ENCODE measurements at regions not wholly inside any gene's neighbourhood (a gene's known extent, or its start where the extent isn't known, plus 50 kb on each side); places are given as distances from the start of the nearest gene placed in this dataset.
"Not testable (repeated sequence)": the region's sequence is repeated elsewhere in the genome, so short reads cannot be mapped to it uniquely, and the experiment has no call there.

DNA sequence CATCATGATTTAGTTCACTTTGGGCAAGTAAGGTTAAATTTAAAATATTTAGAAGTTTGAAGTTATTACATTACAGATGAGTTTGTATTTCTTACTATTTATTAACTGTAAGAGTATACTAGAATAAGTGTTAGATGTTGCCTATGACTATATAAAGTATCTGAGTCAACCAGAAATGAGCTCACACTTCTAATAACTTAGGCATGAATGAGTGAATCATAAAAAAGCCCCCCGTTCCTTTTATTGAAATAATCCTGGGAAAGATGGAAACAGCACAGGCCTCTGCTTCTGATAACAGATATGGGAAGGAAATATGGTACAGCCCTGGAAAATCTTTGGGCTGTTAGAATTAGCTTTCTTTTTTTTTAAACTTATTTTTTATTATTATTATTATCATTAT, 66.6 kb upstream of the TGFBR2 start:
- H3K27ac Mint-ChIP-seq, result no peak overlapping the region
- H3K9me3 Mint-ChIP-seq, result peaks cover 7% of the 10 kb centered on the region
- ATAC-seq (no peak), DNase-seq (no peak)
- peaks cover 22% of the 10 kb centered on the region for H3K4me1 Mint-ChIP-seq
- H3K4me3 Mint-ChIP-seq, result no peak overlapping the region
- H3K36me3 Mint-ChIP-seq (ENCODE audit: low read depth), result no peaks in the 10 kb centered on the region
- no peaks in the 10 kb centered on the region for H3K27me3 Mint-ChIP-seq

- not testable (repeated sequence) for H3K27me3 Mint-ChIP-seq; H3K36me3 Mint-ChIP-seq (ENCODE audit: low read depth); H3K9me3 Mint-ChIP-seq; H3K4me3 Mint-ChIP-seq; ATAC-seq; DNase-seq; H3K27ac Mint-ChIP-seq
- H3K4me1 Mint-ChIP-seq, result peaks cover 33% of the 10 kb centered on the region
Measured at GRCh38 chr3:30541156-30541555, 65.2 kb upstream of the TGFBR2 start.

- Mint-ChIP-seq H3K36me3 (ENCODE audit: low read depth) (no peaks in the 10 kb centered on the region), H3K27me3 (no peaks in the 10 kb centered on the region), H3K27ac (no peak overlapping the region), H3K9me3 (peaks cover 10% of the 10 kb centered on the region), H3K4me1 (peaks cover 37% of the 10 kb centered on the region), H3K4me3 (no peak overlapping the region)
- DNase-seq, result no peak
- no peak for ATAC-seq
Measured at GRCh38 chr3:30542897-30543296, 63.5 kb upstream of the TGFBR2 start.

GRCh38 chr3:30544812-30545211, 61.6 kb upstream of the TGFBR2 start:
- ATAC-seq (peak; percentile 77), DNase-seq (peak; percentile 9)
- H3K27me3 Mint-ChIP-seq, result no peaks in the 10 kb centered on the region
- no peak overlapping the region for H3K4me3 Mint-ChIP-seq
- H3K9me3 Mint-ChIP-seq, result peaks cover 11% of the 10 kb centered on the region
- peak overlapping the region; percentile 52 for H3K27ac Mint-ChIP-seq
- no peaks in the 10 kb centered on the region for H3K36me3 Mint-ChIP-seq (ENCODE audit: low read depth)
- H3K4me1 Mint-ChIP-seq, result peaks cover 21% of the 10 kb centered on the region

GRCh38 chr3:30546934-30547333, 59.5 kb upstream of the TGFBR2 start:
- Mint-ChIP-seq H3K4me1 (peaks cover 32% of the 10 kb centered on the region), H3K27ac (no peak overlapping the region)

DNA sequence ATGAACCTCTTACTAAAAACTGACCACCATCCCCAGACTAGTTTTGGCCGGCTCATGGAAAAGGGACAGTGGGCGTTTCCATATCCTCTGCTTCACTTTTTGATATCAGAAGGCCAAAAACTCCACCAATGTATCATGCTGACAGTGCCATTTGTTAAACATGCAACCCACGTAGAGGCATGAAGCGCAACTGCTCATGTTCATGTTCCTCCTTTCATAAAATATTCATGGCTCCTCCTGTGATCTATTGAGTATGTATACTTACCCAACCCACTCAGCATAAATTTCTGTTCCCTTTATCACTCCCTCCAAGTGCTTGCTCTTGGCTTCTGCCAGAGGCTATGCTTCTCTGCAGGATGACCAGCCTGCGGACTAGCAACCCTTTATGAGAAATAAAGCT, 58.7 kb upstream of the TGFBR2 start:
- no peaks in the 10 kb centered on the region for H3K36me3 Mint-ChIP-seq (ENCODE audit: low read depth)
- ATAC-seq (no peak), DNase-seq (no peak)
- peaks cover 11% of the 10 kb centered on the region for H3K9me3 Mint-ChIP-seq
- H3K4me3 Mint-ChIP-seq, result no peak overlapping the region
- peaks cover 40% of the 10 kb centered on the region for H3K4me1 Mint-ChIP-seq
- no peaks in the 10 kb centered on the region for H3K27me3 Mint-ChIP-seq
- H3K27ac Mint-ChIP-seq, result no peak overlapping the region

More at GRCh38 chr3:30546934-30547333, 59.5 kb upstream of the TGFBR2 start:
- no peaks in the 10 kb centered on the region for H3K27me3 Mint-ChIP-seq
- H3K4me3 Mint-ChIP-seq, result no peak overlapping the region
- H3K36me3 Mint-ChIP-seq (ENCODE audit: low read depth), result no peaks in the 10 kb centered on the region
- ATAC-seq (no peak), DNase-seq (no peak)
- peaks cover 11% of the 10 kb centered on the region for H3K9me3 Mint-ChIP-seq

DNA sequence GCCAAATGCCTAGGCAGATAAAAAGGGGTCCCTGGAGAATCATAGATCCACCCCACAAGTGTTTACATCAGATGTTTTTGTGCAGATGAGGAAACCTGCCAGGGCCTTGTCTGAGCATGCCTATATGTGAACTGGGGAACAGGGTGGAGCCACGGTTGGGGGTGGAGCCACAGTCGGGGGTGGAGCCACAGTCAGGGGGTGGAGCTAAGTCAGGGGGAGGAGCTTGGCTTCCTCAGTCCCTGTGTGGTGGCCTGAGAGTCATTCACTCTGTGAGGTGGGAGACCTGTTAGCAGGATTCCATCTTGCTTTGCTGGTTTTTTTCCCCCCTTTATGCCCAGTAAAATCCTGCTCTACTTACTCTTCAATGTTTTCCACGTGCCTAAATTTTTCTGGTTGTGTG, 57.8 kb upstream of the TGFBR2 start:
- DNase-seq (peak; percentile 44), ATAC-seq (peak; percentile 38)
- Mint-ChIP-seq H3K4me1 (peaks cover 44% of the 10 kb centered on the region), H3K36me3 (ENCODE audit: low read depth) (no peaks in the 10 kb centered on the region), H3K4me3 (no peak overlapping the region), H3K9me3 (peaks cover 7% of the 10 kb centered on the region), H3K27ac (no peak overlapping the region), H3K27me3 (no peaks in the 10 kb centered on the region)

- no peak overlapping the region for H3K4me3 Mint-ChIP-seq
- H3K9me3 Mint-ChIP-seq, result peaks cover 4% of the 10 kb centered on the region
- H3K4me1 Mint-ChIP-seq, result peaks cover 51% of the 10 kb centered on the region
- ATAC-seq (no peak), DNase-seq (no peak)
- H3K27ac Mint-ChIP-seq, result no peak overlapping the region
- no peaks in the 10 kb centered on the region for H3K27me3 Mint-ChIP-seq
- H3K36me3 Mint-ChIP-seq (ENCODE audit: low read depth), result no peaks in the 10 kb centered on the region
Measured at GRCh38 chr3:30549600-30549999, 56.8 kb upstream of the TGFBR2 start.

DNA sequence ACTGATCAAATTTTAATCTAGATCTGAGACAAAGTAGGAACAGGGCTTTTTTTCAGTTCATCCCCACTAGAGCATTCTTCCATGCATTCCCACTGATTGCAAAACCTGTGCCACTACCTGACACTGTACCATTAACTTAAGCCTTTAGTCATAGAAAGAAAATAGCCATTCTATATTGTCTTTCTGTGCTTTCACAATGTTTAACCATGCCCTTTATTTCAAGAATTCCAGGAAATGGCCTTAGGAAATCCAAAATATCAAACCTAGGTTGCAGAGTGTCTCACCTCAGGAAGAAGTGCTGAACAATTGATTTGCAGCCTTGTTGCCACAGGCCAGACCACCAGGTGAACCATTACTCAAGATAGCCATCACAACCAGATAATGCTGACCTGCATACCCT, 56.2 kb upstream of the TGFBR2 start:
- H3K4me3 Mint-ChIP-seq, result no peak overlapping the region
- H3K27ac Mint-ChIP-seq, result no peak overlapping the region
- H3K27me3 Mint-ChIP-seq, result no peaks in the 10 kb centered on the region
- no peak for DNase-seq
- peaks cover 44% of the 10 kb centered on the region for H3K4me1 Mint-ChIP-seq
- H3K9me3 Mint-ChIP-seq, result peaks cover 4% of the 10 kb centered on the region
- ATAC-seq, result no peak
- no peaks in the 10 kb centered on the region for H3K36me3 Mint-ChIP-seq (ENCODE audit: low read depth)

DNA sequence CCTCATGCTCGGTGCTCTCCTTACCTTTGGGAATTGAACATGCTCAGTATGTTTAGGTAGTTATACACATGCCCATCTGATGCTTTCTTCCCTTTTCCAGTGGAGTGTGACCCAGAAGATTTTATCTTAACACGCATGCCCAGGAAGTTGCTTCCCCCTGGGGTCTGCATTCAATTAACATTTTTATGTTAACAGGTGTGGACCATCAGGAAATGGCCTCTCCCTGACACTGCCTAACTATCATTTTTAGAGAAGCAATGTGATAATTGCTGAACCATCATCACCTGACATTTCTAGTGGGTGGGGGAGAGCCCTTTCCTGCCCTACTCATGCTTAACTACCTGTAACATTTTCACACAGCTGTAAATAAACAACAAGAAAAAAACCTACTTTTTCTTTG, 55.1 kb upstream of the TGFBR2 start:
- Mint-ChIP-seq H3K27ac (no peak overlapping the region), H3K9me3 (peaks cover 4% of the 10 kb centered on the region)
- ATAC-seq, result no peak

DNA sequence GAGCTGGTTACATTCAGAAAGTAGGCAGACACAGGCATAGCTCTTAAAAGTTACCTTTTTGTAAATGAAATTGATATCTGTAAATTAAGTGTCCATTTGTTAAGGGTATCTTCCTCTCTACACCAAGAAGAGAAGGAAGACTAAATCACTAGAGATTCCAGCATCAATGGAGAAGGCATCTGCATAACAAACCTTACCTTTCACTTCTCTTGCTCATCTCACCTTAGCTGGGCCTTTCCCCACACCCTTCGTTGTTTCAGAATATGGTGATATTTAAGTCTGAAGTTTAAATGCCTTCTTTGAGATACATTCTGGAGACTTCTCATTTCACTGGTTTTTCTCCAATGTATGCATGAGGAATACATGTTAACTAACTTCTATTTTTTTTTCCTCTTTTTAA, 54.5 kb upstream of the TGFBR2 start:
- Mint-ChIP-seq H3K9me3 (peaks cover 4% of the 10 kb centered on the region), H3K27ac (no peak overlapping the region), H3K36me3 (ENCODE audit: low read depth) (no peaks in the 10 kb centered on the region), H3K27me3 (no peaks in the 10 kb centered on the region), H3K4me3 (no peak overlapping the region), H3K4me1 (peaks cover 33% of the 10 kb centered on the region)
- DNase-seq, result no peak
- ATAC-seq, result no peak

More for the DNA sequence above, 55.1 kb upstream of the TGFBR2 start:
- H3K36me3 Mint-ChIP-seq (ENCODE audit: low read depth), result no peaks in the 10 kb centered on the region
- no peak overlapping the region for H3K4me3 Mint-ChIP-seq
- no peak for DNase-seq
- H3K27me3 Mint-ChIP-seq, result no peaks in the 10 kb centered on the region
- peaks cover 37% of the 10 kb centered on the region for H3K4me1 Mint-ChIP-seq

DNA sequence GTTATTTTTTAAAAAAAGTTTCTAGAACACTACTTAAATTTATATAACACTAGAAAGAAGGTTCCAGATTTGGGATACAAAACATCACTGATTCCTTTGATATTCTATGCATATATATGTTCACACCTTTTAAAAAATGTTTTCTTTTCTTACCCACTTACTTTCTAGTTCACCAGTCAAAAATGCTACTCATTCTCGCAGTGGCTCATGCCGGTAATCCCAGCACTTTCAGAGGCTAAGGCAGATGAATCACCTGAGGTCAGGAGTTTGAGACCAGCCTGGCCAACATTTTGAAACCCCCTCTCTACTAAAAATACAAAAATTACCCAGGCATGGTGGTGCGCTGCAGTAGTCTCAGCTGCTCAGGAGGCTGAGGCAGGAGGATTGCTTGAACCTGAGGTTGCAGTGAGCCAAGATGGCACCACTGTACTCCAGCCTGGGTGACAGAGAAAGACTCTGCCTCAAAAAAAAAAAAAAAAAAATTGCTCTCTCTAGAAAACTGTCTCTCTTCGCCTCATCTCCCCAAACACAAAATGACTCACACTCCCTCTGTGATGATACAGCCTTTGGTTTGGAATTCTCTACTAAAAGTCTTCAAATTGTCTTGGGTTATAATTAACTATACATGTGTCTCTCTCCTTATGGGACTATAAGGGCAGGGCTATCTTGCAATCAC, 52.6 kb upstream of the TGFBR2 start:
- Mint-ChIP-seq H3K36me3 (ENCODE audit: low read depth) (no peaks in the 10 kb centered on the region), H3K27me3 (no peaks in the 10 kb centered on the region), H3K4me3 (no peak overlapping the region), H3K9me3 (no peaks in the 10 kb centered on the region), H3K27ac (peak overlapping the region; percentile 21), H3K4me1 (peaks cover 32% of the 10 kb centered on the region)
- ATAC-seq (peak; percentile 54), DNase-seq (no peak)

- Mint-ChIP-seq H3K27me3 (no peaks in the 10 kb centered on the region), H3K36me3 (ENCODE audit: low read depth) (no peaks in the 10 kb centered on the region), H3K9me3 (no peaks in the 10 kb centered on the region), H3K27ac (peak overlapping the region; percentile 21), H3K4me1 (peaks cover 32% of the 10 kb centered on the region), H3K4me3 (no peak overlapping the region)
- ATAC-seq (no peak), DNase-seq (no peak)
Measured at GRCh38 chr3:30554317-30554690, 52.1 kb upstream of the TGFBR2 start.

- Mint-ChIP-seq H3K27ac (no peak overlapping the region), H3K4me1 (peaks cover 30% of the 10 kb centered on the region), H3K4me3 (no peak overlapping the region), H3K9me3 (no peaks in the 10 kb centered on the region), H3K27me3 (no peaks in the 10 kb centered on the region), H3K36me3 (ENCODE audit: low read depth) (no peaks in the 10 kb centered on the region)
- ATAC-seq, result no peak
- no peak for DNase-seq
Measured at GRCh38 chr3:30555968-30556367, 50.4 kb upstream of the TGFBR2 start.

Measured in activated naive CD8-positive, alpha-beta T cell treated with anti-CD3 and anti-CD28 coated beads, Interleukin-2, amount 50 U/mL, for 24 hours (primary cell).